ENCODE measurements at regions not wholly inside any gene's neighbourhood (a gene's known extent, or its start where the extent isn't known, plus 50 kb on each side); places are given as distances from the start of the nearest gene placed in this dataset.

DNA sequence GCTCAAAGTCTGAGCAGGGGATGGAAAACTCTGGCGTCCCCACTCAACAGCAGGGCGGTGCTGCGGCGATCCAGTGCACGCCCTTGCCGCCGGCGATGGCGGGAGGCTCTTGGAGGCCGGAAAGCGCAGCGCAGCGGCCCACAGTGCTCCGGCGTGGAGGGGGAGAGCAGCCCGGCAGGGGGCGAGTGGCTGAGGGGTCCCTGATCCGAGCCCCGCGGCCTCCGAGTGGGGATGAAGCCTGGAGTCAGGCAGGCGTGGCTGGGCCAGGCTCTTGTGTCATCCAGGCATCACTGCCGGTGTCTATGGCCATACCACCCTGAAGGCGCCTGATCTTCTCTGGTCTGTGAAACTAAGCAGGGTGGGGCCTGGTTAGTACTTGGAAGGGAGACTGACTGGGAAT is 183.1 kb downstream of the ALG10 start:
- H3K4me3 ChIP-seq (ENCODE audit: low read depth, low read length), result no peak overlapping the region
- TF ChIP-seq, protein P1, sequence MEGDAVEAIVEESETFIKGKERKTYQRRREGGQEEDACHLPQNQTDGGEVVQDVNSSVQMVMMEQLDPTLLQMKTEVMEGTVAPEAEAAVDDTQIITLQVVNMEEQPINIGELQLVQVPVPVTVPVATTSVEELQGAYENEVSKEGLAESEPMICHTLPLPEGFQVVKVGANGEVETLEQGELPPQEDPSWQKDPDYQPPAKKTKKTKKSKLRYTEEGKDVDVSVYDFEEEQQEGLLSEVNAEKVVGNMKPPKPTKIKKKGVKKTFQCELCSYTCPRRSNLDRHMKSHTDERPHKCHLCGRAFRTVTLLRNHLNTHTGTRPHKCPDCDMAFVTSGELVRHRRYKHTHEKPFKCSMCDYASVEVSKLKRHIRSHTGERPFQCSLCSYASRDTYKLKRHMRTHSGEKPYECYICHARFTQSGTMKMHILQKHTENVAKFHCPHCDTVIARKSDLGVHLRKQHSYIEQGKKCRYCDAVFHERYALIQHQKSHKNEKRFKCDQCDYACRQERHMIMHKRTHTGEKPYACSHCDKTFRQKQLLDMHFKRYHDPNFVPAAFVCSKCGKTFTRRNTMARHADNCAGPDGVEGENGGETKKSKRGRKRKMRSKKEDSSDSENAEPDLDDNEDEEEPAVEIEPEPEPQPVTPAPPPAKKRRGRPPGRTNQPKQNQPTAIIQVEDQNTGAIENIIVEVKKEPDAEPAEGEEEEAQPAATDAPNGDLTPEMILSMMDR (IDR thresholded peaks at IDR 0.05; ENCODE audit: insufficient read depth in 1 of 2, low read depth in 1 of 2, low read length in 1 of 2, severe bottlenecking in 1 of 2, unreplicated experiment in 1 of 2), result no peak
- no peaks in the 10 kb centered on the region for H3K4me1 ChIP-seq
- no peak for DNase-seq
- CTCF ChIA-PET, result no interaction called here
- BruUV-seq (replicated peaks), result no TSS peak
- Mint-ChIP-seq H3K4me3 (ENCODE audit: unreplicated experiment) (no peak overlapping the region), H3K9me3 (ENCODE audit: unreplicated experiment) (peaks cover 31% of the 10 kb centered on the region), H3K4me1 (ENCODE audit: low read depth, unreplicated experiment) (no peaks in the 10 kb centered on the region), H3K36me3 (ENCODE audit: insufficient read depth, unreplicated experiment) (no peaks in the 10 kb centered on the region), H3K27me3 (ENCODE audit: insufficient read depth, unreplicated experiment) (no peaks in the 10 kb centered on the region), H3K27ac (ENCODE audit: unreplicated experiment) (no peak overlapping the region)
- no peaks in the 10 kb centered on the region for H3K27me3 ChIP-seq (replicated peaks; ENCODE audit: control insufficient read depth, insufficient read depth, low read length)
- peaks cover 1% of the 10 kb centered on the region for H3K9me3 ChIP-seq
- intact Hi-C loops (cut with micrococcal nuclease; ENCODE audit: unreplicated experiment), result no loop called here
- POLR2A ChIA-PET, result no interaction called here
- H3K36me3 ChIP-seq (ENCODE audit: control insufficient read depth, insufficient read depth, low read length), result no peaks in the 10 kb centered on the region

DNA sequence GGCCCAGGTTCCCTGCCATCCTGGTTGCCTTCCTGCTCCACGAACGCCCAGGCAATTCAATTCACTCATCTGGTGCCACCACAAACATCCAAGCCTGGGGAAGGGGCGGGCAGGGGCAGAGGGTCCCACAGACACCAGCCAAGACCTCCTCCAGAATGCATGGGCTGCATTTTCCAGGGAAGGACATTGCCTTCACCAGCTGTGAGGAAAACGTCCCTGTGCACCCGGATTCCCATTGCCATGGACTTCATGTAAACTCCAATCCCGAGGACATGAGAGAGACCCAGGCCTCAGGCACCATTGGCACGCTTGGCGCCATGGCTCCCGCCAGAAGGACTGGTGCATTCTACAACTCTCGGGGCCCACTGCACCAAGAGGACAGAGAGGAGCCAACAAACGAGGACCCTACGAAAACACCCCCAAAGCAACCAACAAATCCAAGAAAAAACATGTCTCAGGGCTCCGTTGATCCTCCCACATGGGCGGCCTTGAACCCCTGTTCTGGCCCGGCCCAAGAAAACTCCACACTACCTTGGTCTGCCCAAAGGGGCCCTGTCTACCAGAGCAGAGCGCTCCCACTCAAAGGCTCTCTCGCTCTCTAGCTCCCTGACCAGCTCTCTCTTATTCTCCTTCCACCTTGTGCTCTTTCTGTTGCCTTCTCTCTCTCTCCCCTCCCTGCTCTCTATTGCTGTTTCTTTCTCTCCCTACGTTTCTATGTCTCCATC is 183.9 kb downstream of the ALG10 start:
- Histone ChIP-seq H3K4me1 (no peaks in the 10 kb centered on the region), H3K4me3 (ENCODE audit: low read depth, low read length) (no peak overlapping the region), H3K9me3 (peaks cover 8% of the 10 kb centered on the region), H3K27me3 (replicated peaks; ENCODE audit: control insufficient read depth, insufficient read depth, low read length) (no peaks in the 10 kb centered on the region), H3K36me3 (ENCODE audit: control insufficient read depth, insufficient read depth, low read length) (no peaks in the 10 kb centered on the region)
- Mint-ChIP-seq H3K36me3 (ENCODE audit: insufficient read depth, unreplicated experiment) (no peaks in the 10 kb centered on the region), H3K4me1 (ENCODE audit: low read depth, unreplicated experiment) (no peaks in the 10 kb centered on the region), H3K9me3 (ENCODE audit: unreplicated experiment) (peaks cover 31% of the 10 kb centered on the region), H3K27ac (ENCODE audit: unreplicated experiment) (no peak overlapping the region), H3K4me3 (ENCODE audit: unreplicated experiment) (no peak overlapping the region), H3K27me3 (ENCODE audit: insufficient read depth, unreplicated experiment) (no peaks in the 10 kb centered on the region)
- ChIA-PET CTCF (no interaction called here), POLR2A (no interaction called here)
- no TSS peak for BruUV-seq (replicated peaks)
- intact Hi-C loops (cut with micrococcal nuclease; ENCODE audit: unreplicated experiment), result no loop called here
- TF ChIP-seq, protein P1 (IDR thresholded peaks at IDR 0.05; ENCODE audit: insufficient read depth in 1 of 2, low read depth in 1 of 2, low read length in 1 of 2, severe bottlenecking in 1 of 2, unreplicated experiment in 1 of 2), result no peak
- no peak for DNase-seq

DNA sequence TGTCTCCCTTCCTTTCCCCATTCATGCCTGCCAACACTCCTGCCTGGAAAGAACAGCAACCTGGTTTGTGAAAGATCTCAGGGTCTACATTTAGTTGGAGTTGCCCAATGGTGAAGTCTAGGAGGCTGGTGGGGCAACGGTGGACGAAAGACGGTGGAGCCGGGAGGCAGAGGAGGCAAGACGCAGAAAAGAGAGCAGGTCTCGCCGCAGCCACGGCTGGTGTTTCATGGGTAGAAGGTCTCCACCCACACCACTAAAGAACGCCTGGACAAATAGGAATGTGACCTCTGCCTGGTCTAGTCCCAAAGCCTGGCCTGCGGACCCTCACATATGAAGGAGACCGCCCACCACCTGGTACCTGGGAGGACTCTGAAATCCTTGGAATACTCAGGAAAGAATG is 185.6 kb downstream of the ALG10 start:
- BruUV-seq (replicated peaks), result no TSS peak
- H3K36me3 Mint-ChIP-seq (ENCODE audit: insufficient read depth, unreplicated experiment), result no peaks in the 10 kb centered on the region
- no peak overlapping the region for H3K4me3 Mint-ChIP-seq (ENCODE audit: unreplicated experiment)
- no peak for DNase-seq
- ChIA-PET POLR2A (no interaction called here), CTCF (no interaction called here)
- no peaks in the 10 kb centered on the region for H3K36me3 ChIP-seq (ENCODE audit: control insufficient read depth, insufficient read depth, low read length)
- no peak overlapping the region for H3K4me3 ChIP-seq (ENCODE audit: low read depth, low read length)
- H3K9me3 Mint-ChIP-seq (ENCODE audit: unreplicated experiment), result peaks cover 31% of the 10 kb centered on the region
- H3K27me3 ChIP-seq (replicated peaks; ENCODE audit: control insufficient read depth, insufficient read depth, low read length), result no peaks in the 10 kb centered on the region
- no peaks in the 10 kb centered on the region for H3K27me3 Mint-ChIP-seq (ENCODE audit: insufficient read depth, unreplicated experiment)
- TF ChIP-seq, protein P1 (IDR thresholded peaks at IDR 0.05; ENCODE audit: insufficient read depth in 1 of 2, low read depth in 1 of 2, low read length in 1 of 2, severe bottlenecking in 1 of 2, unreplicated experiment in 1 of 2), result no peak
- H3K9me3 ChIP-seq, result peaks cover 8% of the 10 kb centered on the region
- no peak overlapping the region for H3K27ac Mint-ChIP-seq (ENCODE audit: unreplicated experiment)
- H3K4me1 Mint-ChIP-seq (ENCODE audit: low read depth, unreplicated experiment), result no peaks in the 10 kb centered on the region
- intact Hi-C loops (cut with micrococcal nuclease; ENCODE audit: unreplicated experiment), result no loop called here
- H3K4me1 ChIP-seq, result no peaks in the 10 kb centered on the region
